ENCODE measurements at regions not wholly inside any gene's neighbourhood (a gene's known extent, or its start where the extent isn't known, plus 50 kb on each side); places are given as distances from the start of the nearest gene placed in this dataset.

GRCh38 chr18:47434214-47434746, 182.8 kb upstream of the SKOR2 start:
- peaks cover 24% of the 10 kb centered on the region for H3K27me3 Mint-ChIP-seq (ENCODE audit: low read depth, poor library complexity)
- H3K36me3 Mint-ChIP-seq (ENCODE audit: low read depth): no peaks in the 10 kb centered on the region
- DNase-seq: no peak
- no peaks in the 10 kb centered on the region for H3K9me3 Mint-ChIP-seq
- H3K4me3 Mint-ChIP-seq: no peak overlapping the region
- no peaks in the 10 kb centered on the region for H3K4me1 Mint-ChIP-seq
- TF ChIP-seq CTCF (IDR thresholded peaks at IDR 0.05): no peak
- no peak overlapping the region for H3K27ac Mint-ChIP-seq

GRCh38 chr18:47427923-47428637, 176.6 kb upstream of the SKOR2 start:
- Mint-ChIP-seq H3K27ac (no peak overlapping the region), H3K36me3 (ENCODE audit: low read depth) (no peaks in the 10 kb centered on the region), H3K4me1 (no peaks in the 10 kb centered on the region), H3K27me3 (ENCODE audit: low read depth, poor library complexity) (peaks cover 23% of the 10 kb centered on the region), H3K9me3 (no peaks in the 10 kb centered on the region), H3K4me3 (no peak overlapping the region)
- no peak for DNase-seq
- TF ChIP-seq CTCF (IDR thresholded peaks at IDR 0.05): no peak

- Mint-ChIP-seq H3K9me3 (no peaks in the 10 kb centered on the region), H3K4me1 (no peaks in the 10 kb centered on the region), H3K4me3 (no peak overlapping the region), H3K27me3 (ENCODE audit: low read depth, poor library complexity) (peaks cover 21% of the 10 kb centered on the region), H3K27ac (no peak overlapping the region), H3K36me3 (ENCODE audit: low read depth) (no peaks in the 10 kb centered on the region)
- TF ChIP-seq CTCF (IDR thresholded peaks at IDR 0.05): no peak
- no peak for DNase-seq
Observed at GRCh38 chr18:47427072-47427471, 175.6 kb upstream of the SKOR2 start.

GRCh38 chr18:47425365-47425764, 173.9 kb upstream of the SKOR2 start:
- H3K4me1 Mint-ChIP-seq: peaks cover 3% of the 10 kb centered on the region
- no peak overlapping the region for H3K27ac Mint-ChIP-seq
- no peak for DNase-seq
- H3K36me3 Mint-ChIP-seq (ENCODE audit: low read depth): no peaks in the 10 kb centered on the region
- no peak for TF ChIP-seq CTCF (IDR thresholded peaks at IDR 0.05)
- no peaks in the 10 kb centered on the region for H3K9me3 Mint-ChIP-seq
- H3K4me3 Mint-ChIP-seq: no peak overlapping the region
- H3K27me3 Mint-ChIP-seq (ENCODE audit: low read depth, poor library complexity): peaks cover 24% of the 10 kb centered on the region

GRCh38 chr18:47422524-47422923, 171.1 kb upstream of the SKOR2 start:
- H3K36me3 Mint-ChIP-seq (ENCODE audit: low read depth): no peaks in the 10 kb centered on the region
- H3K4me3 Mint-ChIP-seq: no peak overlapping the region
- peak; percentile 14 for DNase-seq
- H3K27ac Mint-ChIP-seq: no peak overlapping the region
- peak; percentile 17 for TF ChIP-seq CTCF (IDR thresholded peaks at IDR 0.05)
- H3K9me3 Mint-ChIP-seq: no peaks in the 10 kb centered on the region
- peaks cover 40% of the 10 kb centered on the region for H3K27me3 Mint-ChIP-seq (ENCODE audit: low read depth, poor library complexity)
- H3K4me1 Mint-ChIP-seq: peaks cover 9% of the 10 kb centered on the region

- H3K36me3 Mint-ChIP-seq (ENCODE audit: low read depth): no peaks in the 10 kb centered on the region
- no peak overlapping the region for H3K27ac Mint-ChIP-seq
- TF ChIP-seq CTCF (IDR thresholded peaks at IDR 0.05): no peak
- H3K4me1 Mint-ChIP-seq: peaks cover 15% of the 10 kb centered on the region
- H3K27me3 Mint-ChIP-seq (ENCODE audit: low read depth, poor library complexity): peaks cover 47% of the 10 kb centered on the region
- H3K9me3 Mint-ChIP-seq: no peaks in the 10 kb centered on the region
- H3K4me3 Mint-ChIP-seq: no peak overlapping the region
- DNase-seq: no peak
Observed at GRCh38 chr18:47420130-47420529, 168.7 kb upstream of the SKOR2 start.
